Esophagus muscularis mucosa (tissue), 3 donors: ENCODE measurements at regions not wholly inside any gene's neighbourhood (a gene's known extent, or its start where the extent isn't known, plus 50 kb on each side); places are given as distances from the start of the nearest gene placed in this dataset.

Experiments
- POLR2A ChIP-seq: fragments of 450-650 bp; IDR thresholded peaks from one replicate; pipeline ENCODE4 v1.6.1; 2017; ENCODE audit warnings: antibody characterized with exemption, moderate library complexity, mild to moderate bottlenecking, low read depth
- POLR2AphosphoS5 ChIP-seq, 2 donors: sonication (generic); formaldehyde crosslinking; IDR thresholded peaks; one replicate each; pipeline ENCODE4 v1.6.1; 2017; ENCODE audit warnings: antibody characterized with exemption in 2 of 2
- TF ChIP-seq, protein P1 (sequence below), 3 experiments: fragments of 200-600 bp in 2 of 3; fragments of 450-650 bp in 1 of 3; sonication (generic) in 2 of 3; IDR thresholded peaks; one replicate each; pipeline ENCODE4 v1.5.1; 2017 to 2019; ENCODE audit warnings: antibody characterized with exemption in 3 of 3, mild to moderate bottlenecking in 2 of 3, moderate library complexity in 1 of 3

DNA sequence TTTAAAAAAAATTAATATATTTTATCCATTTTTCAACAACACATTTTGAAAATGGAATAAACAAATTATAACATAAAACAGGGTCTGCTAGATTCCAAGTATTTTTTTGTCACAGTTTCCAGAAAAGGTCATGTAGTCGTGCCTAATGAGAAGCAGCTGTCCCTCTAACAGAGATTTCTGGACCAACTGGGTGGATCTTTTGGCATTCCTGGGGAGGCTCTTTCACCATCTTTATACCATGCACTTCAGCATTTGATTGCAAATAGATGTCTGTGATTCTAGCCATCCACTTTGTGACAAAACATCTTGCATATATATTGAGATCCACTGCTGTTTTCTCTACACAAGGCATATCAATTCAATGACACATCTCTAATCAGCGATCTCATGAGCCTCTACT is 210.7 kb upstream of the LDB2 start:
- TF ChIP-seq, protein P1, sequence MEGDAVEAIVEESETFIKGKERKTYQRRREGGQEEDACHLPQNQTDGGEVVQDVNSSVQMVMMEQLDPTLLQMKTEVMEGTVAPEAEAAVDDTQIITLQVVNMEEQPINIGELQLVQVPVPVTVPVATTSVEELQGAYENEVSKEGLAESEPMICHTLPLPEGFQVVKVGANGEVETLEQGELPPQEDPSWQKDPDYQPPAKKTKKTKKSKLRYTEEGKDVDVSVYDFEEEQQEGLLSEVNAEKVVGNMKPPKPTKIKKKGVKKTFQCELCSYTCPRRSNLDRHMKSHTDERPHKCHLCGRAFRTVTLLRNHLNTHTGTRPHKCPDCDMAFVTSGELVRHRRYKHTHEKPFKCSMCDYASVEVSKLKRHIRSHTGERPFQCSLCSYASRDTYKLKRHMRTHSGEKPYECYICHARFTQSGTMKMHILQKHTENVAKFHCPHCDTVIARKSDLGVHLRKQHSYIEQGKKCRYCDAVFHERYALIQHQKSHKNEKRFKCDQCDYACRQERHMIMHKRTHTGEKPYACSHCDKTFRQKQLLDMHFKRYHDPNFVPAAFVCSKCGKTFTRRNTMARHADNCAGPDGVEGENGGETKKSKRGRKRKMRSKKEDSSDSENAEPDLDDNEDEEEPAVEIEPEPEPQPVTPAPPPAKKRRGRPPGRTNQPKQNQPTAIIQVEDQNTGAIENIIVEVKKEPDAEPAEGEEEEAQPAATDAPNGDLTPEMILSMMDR (IDR thresholded peaks at IDR 0.05) = no peak
- TF ChIP-seq POLR2A = no peak
- TF ChIP-seq POLR2AphosphoS5 (IDR thresholded peaks at IDR 0.05) = no peak
